Endothelial cell of umbilical vein (primary cell): ENCODE measurements at regions not wholly inside any gene's neighbourhood (a gene's known extent, or its start where the extent isn't known, plus 50 kb on each side); places are given as distances from the start of the nearest gene placed in this dataset.

Experiments used
- CTCF ChIP-seq, 2 donors: IDR thresholded peaks; 1 replicate in 1 of 2; 2 replicates in 1 of 2; pipeline ENCODE4 v1.5.1; 2011; ENCODE audit warnings: low read length in 2 of 2, mild to moderate bottlenecking in 2 of 2, moderate library complexity in 2 of 2, control low read depth in 1 of 2, inconsistent platforms in 1 of 2, low read depth in 1 of 2; ENCODE audit not compliant: insufficient read depth in 1 of 2; ENCODE audit errors: extremely low read depth in 1 of 2
- EZH2 ChIP-seq: IDR thresholded peaks from 2 replicates; pipeline ENCODE4 v1.6.1; 2012; ENCODE audit warnings: borderline replicate concordance, low read depth, mild to moderate bottlenecking, moderate library complexity, low read length, inconsistent platforms; ENCODE audit not compliant: severe bottlenecking
- JUN ChIP-seq: IDR thresholded peaks from 2 replicates; pipeline ENCODE4 v1.6.1; 2011; ENCODE audit warnings: borderline replicate concordance, low read depth; ENCODE audit not compliant: insufficient read length, insufficient read depth
- MYC ChIP-seq: IDR thresholded peaks from one replicate; pipeline ENCODE4 v1.6.1; 2011; ENCODE audit warnings: mild to moderate bottlenecking, low read depth, low read length
- POLR2A ChIP-seq: IDR thresholded peaks from 2 replicates; pipeline ENCODE4 v1.6.1; 2012; ENCODE audit warnings: low read depth, mild to moderate bottlenecking, control low read depth, low read length
- POLR2AphosphoS5 ChIP-seq: IDR thresholded peaks from 2 replicates; pipeline ENCODE4 v1.6.1; 2012; ENCODE audit warnings: low read depth, mild to moderate bottlenecking, control low read depth, low read length, moderate library complexity; ENCODE audit not compliant: insufficient read depth
- TF ChIP-seq, protein P1 (sequence below): IDR thresholded peaks from 2 replicates; pipeline ENCODE4 v1.6.1; 2011; ENCODE audit not compliant: insufficient read depth, insufficient read length

DNA sequence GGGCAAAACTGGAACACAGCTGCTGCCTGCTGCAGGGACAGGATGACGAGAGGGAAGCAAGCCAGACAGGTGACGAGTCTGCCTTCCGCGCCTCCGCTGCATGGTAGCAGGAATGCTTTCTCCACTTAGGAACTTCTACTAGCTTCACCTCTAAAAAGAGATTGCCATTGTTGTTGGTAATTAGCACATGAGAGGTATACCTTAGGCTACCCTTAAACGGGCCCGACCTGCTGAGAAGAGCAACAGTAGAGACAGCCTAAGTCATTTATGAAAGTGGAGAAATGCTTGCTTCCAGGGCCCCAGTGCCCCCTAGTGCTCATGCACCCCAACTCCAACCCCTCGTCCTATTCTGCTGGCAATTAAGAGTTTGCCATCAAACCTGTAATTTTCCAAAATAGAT, 96.9 kb upstream of the AKT3 start:
- TF ChIP-seq MYC (no peak), POLR2A (no peak), JUN (no peak), CTCF (IDR thresholded peaks at IDR 0.05; ENCODE audit: extremely low read depth in 1 of 2, insufficient read depth in 1 of 2, low read depth in 1 of 2, low read length in 2 of 2) (peak; percentile 60 to 66), POLR2AphosphoS5 (no peak), EZH2 (no peak)
- TF ChIP-seq, protein P1, sequence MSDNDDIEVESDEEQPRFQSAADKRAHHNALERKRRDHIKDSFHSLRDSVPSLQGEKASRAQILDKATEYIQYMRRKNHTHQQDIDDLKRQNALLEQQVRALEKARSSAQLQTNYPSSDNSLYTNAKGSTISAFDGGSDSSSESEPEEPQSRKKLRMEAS, result no peak
